GM06990 (cell line): ENCODE measurements at regions not wholly inside any gene's neighbourhood (a gene's known extent, or its start where the extent isn't known, plus 50 kb on each side); places are given as distances from the start of the nearest gene placed in this dataset.
"Not testable (repeated sequence)": the region's sequence is repeated elsewhere in the genome, so short reads cannot be mapped to it uniquely, and the experiment has no call there.

Experiments
- DNase-seq: peaks from one replicate; pipeline ENCODE4 v3.0.0-alpha.2; 2011; ENCODE audit not compliant: insufficient read length; ENCODE audit errors: extremely low read depth
- H3K27me3 ChIP-seq: replicated peaks from 2 replicates; pipeline ENCODE4 v1.6.0; 2011; ENCODE audit warnings: low read length; ENCODE audit not compliant: control insufficient read depth, insufficient read depth
- H3K36me3 ChIP-seq: 2 replicates; pipeline ENCODE4 v1.5.1; 2011; ENCODE audit warnings: low read length; ENCODE audit not compliant: control insufficient read depth, insufficient read depth
- H3K4me3 ChIP-seq: replicated peaks from 2 replicates; pipeline ENCODE4 v1.5.1; 2011; ENCODE audit warnings: low read depth, mild to moderate bottlenecking, control low read depth, low read length
- TF ChIP-seq, protein P1 (sequence below): IDR thresholded peaks from 2 replicates; pipeline ENCODE4 v1.5.1; 2011; ENCODE audit warnings: low read length, control low read depth, mild to moderate bottlenecking, inconsistent platforms; ENCODE audit not compliant: insufficient read depth, poor library complexity, severe bottlenecking

DNA sequence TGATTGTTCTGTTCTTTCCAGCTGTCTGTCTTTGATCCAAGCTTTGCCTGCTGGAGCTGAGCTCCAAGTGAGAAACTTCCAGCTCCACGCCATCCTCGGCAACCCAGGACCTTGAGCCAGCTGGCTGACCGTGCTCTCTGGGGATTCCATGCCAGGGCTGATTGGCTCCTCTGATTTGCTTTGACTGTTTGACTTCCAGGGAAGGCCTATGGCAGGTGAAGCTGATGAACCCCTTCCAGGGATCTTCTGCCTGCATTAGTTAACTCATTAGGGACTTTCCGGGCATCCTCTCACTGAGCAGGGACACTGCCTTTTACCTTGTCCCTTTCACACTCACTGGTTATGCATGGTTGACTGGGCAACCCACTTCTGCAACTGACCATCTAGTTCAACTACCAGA is 406.1 kb downstream of the RPS6KC1 start:
- H3K27me3 ChIP-seq = peaks cover 2% of the 10 kb centered on the region; the same call in 1 of the 2 replicates
- TF ChIP-seq, protein P1, sequence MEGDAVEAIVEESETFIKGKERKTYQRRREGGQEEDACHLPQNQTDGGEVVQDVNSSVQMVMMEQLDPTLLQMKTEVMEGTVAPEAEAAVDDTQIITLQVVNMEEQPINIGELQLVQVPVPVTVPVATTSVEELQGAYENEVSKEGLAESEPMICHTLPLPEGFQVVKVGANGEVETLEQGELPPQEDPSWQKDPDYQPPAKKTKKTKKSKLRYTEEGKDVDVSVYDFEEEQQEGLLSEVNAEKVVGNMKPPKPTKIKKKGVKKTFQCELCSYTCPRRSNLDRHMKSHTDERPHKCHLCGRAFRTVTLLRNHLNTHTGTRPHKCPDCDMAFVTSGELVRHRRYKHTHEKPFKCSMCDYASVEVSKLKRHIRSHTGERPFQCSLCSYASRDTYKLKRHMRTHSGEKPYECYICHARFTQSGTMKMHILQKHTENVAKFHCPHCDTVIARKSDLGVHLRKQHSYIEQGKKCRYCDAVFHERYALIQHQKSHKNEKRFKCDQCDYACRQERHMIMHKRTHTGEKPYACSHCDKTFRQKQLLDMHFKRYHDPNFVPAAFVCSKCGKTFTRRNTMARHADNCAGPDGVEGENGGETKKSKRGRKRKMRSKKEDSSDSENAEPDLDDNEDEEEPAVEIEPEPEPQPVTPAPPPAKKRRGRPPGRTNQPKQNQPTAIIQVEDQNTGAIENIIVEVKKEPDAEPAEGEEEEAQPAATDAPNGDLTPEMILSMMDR = no peak
- H3K4me3 ChIP-seq = no peak overlapping the region
- no peak for DNase-seq
- no peaks in the 10 kb centered on the region for H3K36me3 ChIP-seq

DNA sequence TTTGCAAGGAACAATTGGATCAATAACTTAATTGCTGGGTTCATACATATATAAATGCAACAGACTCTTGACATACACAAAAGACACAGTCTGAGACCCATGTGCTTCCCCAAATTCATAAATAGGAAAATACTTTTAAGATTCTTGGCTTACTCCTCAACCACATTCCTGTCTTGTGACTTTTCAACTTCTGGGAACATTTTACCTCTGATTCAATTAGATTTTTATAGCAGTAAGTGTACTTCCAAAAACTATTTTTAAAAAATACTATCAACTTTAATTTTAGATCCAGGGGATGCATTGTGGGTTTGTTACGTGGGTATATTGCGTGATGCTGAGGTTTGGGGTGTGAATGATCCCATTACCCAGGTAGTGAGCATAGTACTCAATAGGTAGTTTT is 406.7 kb downstream of the RPS6KC1 start:
- no peaks in the 10 kb centered on the region for H3K36me3 ChIP-seq
- H3K4me3 ChIP-seq = no peak overlapping the region
- DNase-seq = no peak
- peaks cover 2% of the 10 kb centered on the region; the same call in 1 of the 2 replicates for H3K27me3 ChIP-seq
- TF ChIP-seq, protein P1 = no peak

DNA sequence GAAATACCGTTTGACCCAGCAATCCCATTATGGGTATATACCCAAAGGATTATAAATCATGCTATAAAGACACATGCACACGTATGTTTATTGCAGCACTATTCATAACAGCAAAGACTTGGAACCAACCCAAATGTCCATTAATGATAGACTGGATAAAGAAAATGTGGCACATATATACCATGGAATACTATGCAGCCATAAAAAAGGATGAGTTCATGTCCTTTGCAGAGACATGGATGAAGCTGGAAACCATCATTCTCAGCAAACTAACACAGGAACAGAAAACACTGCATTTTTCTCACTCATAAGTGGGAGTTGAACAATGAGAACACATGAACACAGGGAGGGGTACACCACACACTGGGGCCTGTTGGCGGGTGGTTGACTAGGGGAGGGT is 411.3 kb downstream of the RPS6KC1 start:
- not testable (repeated sequence) for DNase-seq, H3K4me3 ChIP-seq, H3K27me3 ChIP-seq, H3K36me3 ChIP-seq

DNA sequence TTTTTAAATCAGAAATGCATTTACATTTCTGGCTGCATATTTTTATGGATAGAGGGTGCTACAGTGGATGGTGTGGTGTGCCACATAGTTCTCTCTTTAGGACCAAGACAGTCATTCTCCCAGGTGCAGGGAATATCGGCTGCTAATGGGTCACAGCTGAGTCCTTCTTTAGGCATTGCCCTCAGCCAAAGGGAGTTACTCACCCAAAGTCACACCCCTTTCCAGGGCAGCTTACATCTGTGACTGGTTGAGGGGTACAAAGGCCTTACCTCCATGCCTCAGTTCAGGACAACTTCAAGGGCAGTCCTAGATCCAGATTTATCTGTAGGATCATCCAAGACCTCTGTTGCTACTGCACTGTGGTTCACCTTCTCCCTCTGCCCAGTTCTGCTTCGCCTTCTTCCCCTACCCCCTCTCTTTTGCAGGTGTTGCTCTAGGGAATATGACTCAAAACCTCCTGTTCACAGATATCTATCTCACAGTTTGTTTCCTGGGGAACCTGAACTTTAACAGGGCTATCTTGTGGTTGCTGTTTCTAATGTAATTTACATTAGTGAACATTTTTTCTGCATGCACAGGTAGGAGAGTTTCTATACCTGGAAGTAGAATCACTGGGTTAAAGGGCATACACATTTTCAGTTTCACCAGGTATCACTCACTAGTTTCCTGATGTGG is 413.9 kb downstream of the RPS6KC1 start:
- H3K27me3 ChIP-seq = no peaks in the 10 kb centered on the region
- H3K4me3 ChIP-seq = no peak overlapping the region
- DNase-seq = no peak
- TF ChIP-seq, protein P1 = no peak
- H3K36me3 ChIP-seq = no peaks in the 10 kb centered on the region

- H3K4me3 ChIP-seq = no peak overlapping the region
- no peaks in the 10 kb centered on the region for H3K27me3 ChIP-seq
- TF ChIP-seq, protein P1 = no peak
- no peak for DNase-seq
- H3K36me3 ChIP-seq = no peaks in the 10 kb centered on the region
These were observed 415.5 kb downstream of the RPS6KC1 start for GRCh38 chr1:213466541-213466940.

GRCh38 chr1:213474054-213474453 is 423.0 kb downstream of the RPS6KC1 start:
- TF ChIP-seq, protein P1 = no peak
- Histone ChIP-seq H3K4me3 (no peak overlapping the region), H3K36me3 (no peaks in the 10 kb centered on the region), H3K27me3 (peaks cover 2% of the 10 kb centered on the region)
- no peak for DNase-seq
